ENCODE measurements at regions not wholly inside any gene's neighbourhood (a gene's known extent, or its start where the extent isn't known, plus 50 kb on each side); places are given as distances from the start of the nearest gene placed in this dataset.

DNA sequence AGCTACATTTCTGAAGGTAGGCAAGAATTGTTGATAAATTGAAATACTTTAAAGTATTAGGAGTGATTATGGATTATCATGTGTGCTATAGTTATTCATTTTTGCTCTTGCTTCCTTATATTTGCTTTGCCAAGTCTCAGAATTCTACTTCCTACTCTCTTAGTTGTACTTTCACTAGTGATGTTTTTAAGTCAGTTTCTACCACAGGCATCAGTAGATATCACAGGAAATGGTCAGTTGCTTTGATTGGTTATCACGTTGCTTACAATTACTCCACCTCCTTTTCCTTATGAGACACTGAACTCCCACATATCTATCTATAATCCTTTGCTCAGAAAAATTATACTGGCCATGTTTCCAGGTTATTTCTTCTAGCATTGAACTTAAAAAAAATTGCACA lies 472.8 kb downstream of the DMRTA1 start:
- no peak for DNase-seq
- H3K4me3 ChIP-seq (ENCODE audit: low read depth, low read length), result no peak overlapping the region

DNA sequence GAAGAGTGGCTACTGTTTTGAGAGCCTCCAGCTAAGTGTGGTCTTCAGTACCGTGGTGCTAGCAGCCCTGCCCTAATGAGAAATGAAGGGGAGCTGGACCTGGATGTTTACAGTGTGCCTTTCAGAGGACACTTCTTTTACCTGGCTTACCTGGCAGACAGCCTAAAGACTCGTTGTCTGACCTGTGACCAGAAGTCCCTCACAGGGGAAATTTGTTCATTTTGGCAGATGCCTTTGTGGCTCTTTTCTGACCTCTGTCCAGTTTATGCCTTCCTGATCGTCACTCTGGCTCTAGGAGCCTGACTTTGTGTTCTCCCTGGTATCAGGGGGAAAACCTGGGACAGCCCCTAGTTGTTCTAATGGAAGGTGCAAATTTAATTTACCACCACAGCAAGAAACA lies 475.1 kb downstream of the DMRTA1 start:
- no peaks in the 10 kb centered on the region for H3K36me3 ChIP-seq
- DNase-seq, result no peak
- TF ChIP-seq, protein P1, sequence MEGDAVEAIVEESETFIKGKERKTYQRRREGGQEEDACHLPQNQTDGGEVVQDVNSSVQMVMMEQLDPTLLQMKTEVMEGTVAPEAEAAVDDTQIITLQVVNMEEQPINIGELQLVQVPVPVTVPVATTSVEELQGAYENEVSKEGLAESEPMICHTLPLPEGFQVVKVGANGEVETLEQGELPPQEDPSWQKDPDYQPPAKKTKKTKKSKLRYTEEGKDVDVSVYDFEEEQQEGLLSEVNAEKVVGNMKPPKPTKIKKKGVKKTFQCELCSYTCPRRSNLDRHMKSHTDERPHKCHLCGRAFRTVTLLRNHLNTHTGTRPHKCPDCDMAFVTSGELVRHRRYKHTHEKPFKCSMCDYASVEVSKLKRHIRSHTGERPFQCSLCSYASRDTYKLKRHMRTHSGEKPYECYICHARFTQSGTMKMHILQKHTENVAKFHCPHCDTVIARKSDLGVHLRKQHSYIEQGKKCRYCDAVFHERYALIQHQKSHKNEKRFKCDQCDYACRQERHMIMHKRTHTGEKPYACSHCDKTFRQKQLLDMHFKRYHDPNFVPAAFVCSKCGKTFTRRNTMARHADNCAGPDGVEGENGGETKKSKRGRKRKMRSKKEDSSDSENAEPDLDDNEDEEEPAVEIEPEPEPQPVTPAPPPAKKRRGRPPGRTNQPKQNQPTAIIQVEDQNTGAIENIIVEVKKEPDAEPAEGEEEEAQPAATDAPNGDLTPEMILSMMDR (IDR thresholded peaks at IDR 0.05; ENCODE audit: low read depth, low read length), result no peak
- no peak overlapping the region for H3K4me3 ChIP-seq (ENCODE audit: low read depth, low read length)
- H3K9me3 ChIP-seq, result no peaks in the 10 kb centered on the region
- no peaks in the 10 kb centered on the region for H3K27me3 ChIP-seq
- no peaks in the 10 kb centered on the region for H3K4me1 ChIP-seq

More for the DNA sequence above, 472.8 kb downstream of the DMRTA1 start:
- TF ChIP-seq, protein P1 (IDR thresholded peaks at IDR 0.05; ENCODE audit: low read depth, low read length), result no peak
- Histone ChIP-seq H3K36me3 (no peaks in the 10 kb centered on the region), H3K9me3 (no peaks in the 10 kb centered on the region), H3K4me1 (no peaks in the 10 kb centered on the region), H3K27me3 (no peaks in the 10 kb centered on the region)

DNA sequence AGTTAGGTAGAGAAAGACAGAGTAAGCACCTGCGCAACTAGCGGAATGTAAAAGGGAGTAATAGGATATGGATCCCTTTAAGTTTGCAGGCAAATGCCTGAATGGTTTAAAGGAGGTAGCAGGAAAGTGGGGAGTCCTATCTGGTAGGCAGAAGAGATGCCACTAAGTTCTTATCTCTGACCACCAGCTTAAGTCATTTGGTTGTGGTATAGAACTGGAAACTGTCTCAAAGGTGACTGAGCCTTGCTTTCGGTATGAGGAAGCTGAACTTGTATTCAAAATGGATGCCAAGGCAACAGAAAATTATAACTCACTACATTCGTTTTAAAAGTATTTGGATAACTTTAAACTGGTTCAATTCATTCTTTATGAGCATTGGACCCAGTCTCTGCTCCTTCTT lies 475.6 kb downstream of the DMRTA1 start:
- Histone ChIP-seq H3K27me3 (no peaks in the 10 kb centered on the region), H3K9me3 (no peaks in the 10 kb centered on the region), H3K36me3 (no peaks in the 10 kb centered on the region), H3K4me3 (ENCODE audit: low read depth, low read length) (no peak overlapping the region), H3K4me1 (no peaks in the 10 kb centered on the region)
- TF ChIP-seq, protein P1 (IDR thresholded peaks at IDR 0.05; ENCODE audit: low read depth, low read length), result no peak
- no peak for DNase-seq

DNA sequence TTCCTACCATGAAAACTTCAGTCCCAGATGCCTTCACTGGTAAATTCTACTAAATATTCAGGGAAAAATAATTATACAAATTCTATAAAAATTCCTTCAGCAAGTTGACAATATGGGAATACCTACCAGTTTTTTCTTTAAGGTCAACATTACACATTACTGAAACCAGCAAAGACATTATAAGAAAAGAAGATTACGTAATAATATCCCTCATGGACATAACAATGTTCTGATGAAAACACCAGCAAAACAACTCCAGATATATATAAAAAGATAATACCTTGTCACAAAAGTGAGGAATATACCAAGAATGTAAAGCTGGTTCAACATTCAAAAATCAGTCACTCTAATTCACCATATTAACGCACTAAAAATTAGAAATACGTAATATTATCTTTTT lies 507.9 kb downstream of the DMRTA1 start:
- Histone ChIP-seq H3K9me3 (no peaks in the 10 kb centered on the region), H3K27me3 (no peaks in the 10 kb centered on the region), H3K36me3 (no peaks in the 10 kb centered on the region), H3K4me3 (ENCODE audit: low read depth, low read length) (no peak overlapping the region), H3K4me1 (no peaks in the 10 kb centered on the region)
- TF ChIP-seq, protein P1 (IDR thresholded peaks at IDR 0.05; ENCODE audit: low read depth, low read length), result no peak
- DNase-seq, result no peak

DNA sequence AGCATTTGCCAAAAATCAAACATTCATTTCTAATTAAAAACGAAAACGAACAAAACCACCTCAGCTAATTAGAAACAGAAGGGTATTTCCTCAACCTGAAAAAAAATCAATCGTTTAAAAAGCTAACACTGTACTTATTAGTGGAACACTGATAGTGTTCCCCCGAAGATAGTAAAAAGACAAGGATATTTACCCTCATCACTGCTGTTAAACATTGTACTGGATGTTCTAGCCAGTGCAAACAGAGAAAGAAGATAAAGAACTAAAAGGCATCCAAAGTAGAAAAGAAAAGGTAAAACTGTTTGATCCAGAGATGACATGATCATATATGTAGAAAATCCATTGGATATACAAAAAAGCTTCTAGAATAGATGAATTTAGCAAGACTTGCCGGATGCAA lies 508.3 kb downstream of the DMRTA1 start:
- Histone ChIP-seq H3K4me1 (no peaks in the 10 kb centered on the region), H3K4me3 (ENCODE audit: low read depth, low read length) (no peak overlapping the region), H3K9me3 (no peaks in the 10 kb centered on the region), H3K27me3 (no peaks in the 10 kb centered on the region), H3K36me3 (no peaks in the 10 kb centered on the region)
- no peak for DNase-seq
- TF ChIP-seq, protein P1 (IDR thresholded peaks at IDR 0.05; ENCODE audit: low read depth, low read length), result no peak

DNA sequence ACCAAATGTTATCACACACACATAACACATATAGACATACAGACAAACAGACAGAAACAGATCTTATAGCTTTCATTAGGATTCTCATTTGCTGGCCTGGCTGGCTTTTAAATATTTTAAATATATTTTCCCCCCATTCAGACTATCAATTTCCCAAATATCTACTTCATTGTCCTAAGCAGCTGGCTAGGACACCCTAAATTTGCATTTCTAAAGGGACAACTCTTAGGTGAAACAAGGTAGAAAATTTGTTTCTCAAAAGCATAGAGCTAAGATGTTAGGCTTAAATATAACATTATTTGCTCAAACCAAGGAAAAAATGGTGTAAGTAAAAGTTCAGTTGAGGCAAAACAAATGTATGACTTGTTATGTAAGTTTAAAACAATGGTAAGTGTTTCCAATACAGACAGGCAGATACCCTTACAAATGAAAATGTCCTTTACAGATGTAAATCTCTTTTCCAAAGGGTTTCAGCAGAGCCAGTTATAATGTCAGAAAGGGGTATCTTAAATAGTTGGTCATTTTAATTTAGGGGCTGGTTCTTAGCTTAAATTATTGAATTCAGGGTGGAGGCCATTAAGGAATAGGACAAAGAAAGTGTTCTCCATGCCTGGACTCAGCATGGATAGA lies 522.8 kb downstream of the DMRTA1 start:
- H3K36me3 ChIP-seq, result no peaks in the 10 kb centered on the region
- TF ChIP-seq, protein P1 (IDR thresholded peaks at IDR 0.05; ENCODE audit: low read depth, low read length), result no peak

More for the DNA sequence above, 522.8 kb downstream of the DMRTA1 start:
- DNase-seq, result no peak
- H3K4me3 ChIP-seq (ENCODE audit: low read depth, low read length), result no peak overlapping the region
- no peaks in the 10 kb centered on the region for H3K4me1 ChIP-seq
- H3K27me3 ChIP-seq, result no peaks in the 10 kb centered on the region
- no peaks in the 10 kb centered on the region for H3K9me3 ChIP-seq
